Activated CD4-positive, CD25-positive, alpha-beta regulatory T cell treated with anti-CD3 and anti-CD28 coated beads, Interleukin-2, amount 50 U/mL, for 72 hours (primary cell): ENCODE measurements at regions not wholly inside any gene's neighbourhood (a gene's known extent, or its start where the extent isn't known, plus 50 kb on each side); places are given as distances from the start of the nearest gene placed in this dataset.

Experiments
- DNase-seq: peaks from one replicate; pipeline ENCODE4 v3.0.0; 2021

DNA sequence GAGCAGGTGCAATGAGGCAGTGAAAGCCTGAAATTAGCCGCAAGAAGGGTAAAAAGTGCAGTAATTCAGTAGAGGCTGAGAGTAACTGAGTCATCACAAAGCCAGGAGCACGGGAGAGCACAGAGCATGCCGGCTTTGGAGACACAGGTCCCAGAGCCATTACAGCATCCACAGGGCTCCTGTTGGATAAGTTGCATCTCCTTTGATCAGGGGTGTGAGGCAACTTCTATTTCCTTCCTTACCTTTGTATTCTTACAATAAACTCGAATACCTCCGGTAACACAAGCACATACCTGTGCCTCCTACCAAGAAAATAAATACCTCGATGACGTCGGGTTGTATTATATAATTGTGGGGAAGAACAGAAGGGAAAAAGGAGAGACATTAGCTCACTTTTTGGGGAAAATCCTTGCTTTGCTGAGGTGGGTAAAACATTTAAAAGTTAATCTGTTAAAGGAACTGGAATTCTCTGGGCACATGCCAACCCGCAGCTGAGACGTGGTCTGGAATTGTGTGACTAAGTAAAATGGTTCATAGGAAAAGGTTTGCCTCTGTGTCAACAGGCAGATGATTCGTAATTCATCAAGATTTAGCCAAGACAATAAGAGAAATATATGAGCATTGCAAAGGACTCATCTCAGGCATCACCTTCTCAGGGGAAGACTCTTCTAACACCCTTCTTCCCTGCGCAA, 360.7 kb upstream of the ZFP64 start:
- DNase-seq, result no peak

DNA sequence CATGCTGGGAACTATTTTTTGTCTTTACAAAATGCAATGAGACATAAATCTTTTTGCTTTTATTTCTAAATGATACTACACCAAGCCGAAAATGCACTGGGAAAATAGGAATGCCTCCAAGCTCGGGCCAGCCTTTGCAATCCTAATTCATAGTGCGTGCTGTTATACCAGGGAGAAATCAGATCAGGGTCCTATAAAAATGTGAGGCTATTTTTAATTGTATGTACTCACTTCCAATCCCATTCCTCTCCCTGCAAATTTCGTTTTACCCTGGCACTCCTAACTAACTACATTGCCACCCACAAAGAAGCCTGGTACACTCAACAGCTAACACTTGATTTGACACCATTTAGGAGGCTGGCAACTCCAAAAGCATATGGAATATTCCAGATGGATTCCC, 350.6 kb upstream of the ZFP64 start:
- DNase-seq, result no peak

DNA sequence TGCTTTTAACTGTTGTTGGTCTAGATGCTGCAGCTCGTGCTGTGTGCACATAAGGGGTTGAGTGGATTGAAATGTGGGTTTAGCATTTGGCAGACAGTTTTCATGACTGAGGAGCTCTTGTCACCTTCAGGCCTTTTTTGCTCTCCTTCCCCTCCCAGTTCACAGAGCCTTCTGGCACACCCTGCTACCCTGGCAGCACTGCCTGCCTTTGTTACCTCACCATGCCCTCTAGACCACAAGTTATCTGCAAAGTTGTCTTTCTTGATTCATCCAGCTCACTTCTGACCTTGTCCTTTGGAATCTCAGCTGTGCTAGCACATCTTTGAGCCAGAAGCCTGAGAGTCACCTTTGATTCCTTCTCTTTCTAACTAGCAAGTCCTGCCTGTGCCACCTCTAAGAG, 348.9 kb upstream of the ZFP64 start:
- no peak for DNase-seq

DNA sequence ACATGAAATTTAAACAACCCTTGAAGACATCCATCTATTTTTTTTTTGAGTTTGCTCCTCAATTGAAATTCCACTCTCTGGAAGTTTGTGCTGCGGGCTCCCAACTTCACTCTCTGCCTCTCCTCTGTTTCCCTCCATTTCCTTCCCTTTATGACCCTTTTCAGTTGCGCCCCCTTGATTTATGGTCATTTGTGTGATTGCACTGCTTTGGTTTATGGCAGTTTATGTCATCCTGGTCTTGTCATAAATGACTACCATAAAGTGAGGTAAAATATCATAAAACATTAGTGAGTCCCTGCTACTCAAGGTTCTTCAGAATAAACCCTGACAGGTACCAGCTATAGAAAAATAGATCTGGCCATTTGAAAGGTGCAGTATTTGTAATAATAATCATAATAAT, 348.3 kb upstream of the ZFP64 start:
- DNase-seq, result no peak

DNA sequence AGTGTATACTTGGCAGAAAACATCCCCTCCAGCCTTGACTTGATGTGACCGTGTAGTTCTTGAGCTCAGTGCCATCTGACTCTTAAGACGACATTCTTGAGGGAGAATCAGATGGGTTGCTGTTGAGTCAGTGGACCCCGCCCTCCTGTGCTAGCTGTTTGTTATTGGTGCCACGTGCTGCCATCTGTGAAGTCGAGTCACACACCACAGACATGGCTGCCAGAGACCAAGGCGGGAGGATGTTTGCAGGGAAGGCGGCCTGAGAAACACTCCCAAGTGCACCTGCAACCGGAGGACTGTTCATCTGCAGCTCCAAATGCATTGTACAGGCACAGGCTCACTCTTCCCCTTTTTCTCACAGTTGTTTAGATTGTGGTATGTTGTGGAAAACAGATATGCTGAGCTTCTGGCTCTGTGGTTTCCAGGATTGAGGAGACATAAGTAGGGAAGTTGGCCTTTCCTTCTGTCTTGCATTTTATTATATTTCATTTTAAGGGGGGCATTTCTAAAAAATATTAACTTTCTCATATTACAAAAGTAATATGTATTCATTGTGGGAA, 345.3 kb upstream of the ZFP64 start:
- no peak for DNase-seq

DNA sequence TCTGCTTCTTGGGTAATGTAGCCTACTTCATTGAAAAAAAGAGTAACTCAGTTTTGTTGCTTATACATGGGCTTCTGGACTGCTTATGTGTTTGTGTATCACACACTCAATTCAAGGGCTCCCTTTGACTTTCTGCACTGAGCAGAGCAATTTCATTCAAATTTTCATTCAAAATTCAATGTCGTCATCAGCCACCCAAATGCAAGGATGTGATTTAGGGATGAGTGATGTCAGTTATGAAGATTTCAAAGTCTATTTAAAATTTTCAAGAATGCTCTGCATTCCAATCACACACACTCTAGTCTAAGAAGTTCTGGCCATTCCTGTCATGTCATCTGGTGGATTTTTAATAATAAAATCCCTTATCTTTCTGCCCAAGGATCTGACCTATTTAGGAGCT, 344.5 kb upstream of the ZFP64 start:
- DNase-seq, result no peak

DNA sequence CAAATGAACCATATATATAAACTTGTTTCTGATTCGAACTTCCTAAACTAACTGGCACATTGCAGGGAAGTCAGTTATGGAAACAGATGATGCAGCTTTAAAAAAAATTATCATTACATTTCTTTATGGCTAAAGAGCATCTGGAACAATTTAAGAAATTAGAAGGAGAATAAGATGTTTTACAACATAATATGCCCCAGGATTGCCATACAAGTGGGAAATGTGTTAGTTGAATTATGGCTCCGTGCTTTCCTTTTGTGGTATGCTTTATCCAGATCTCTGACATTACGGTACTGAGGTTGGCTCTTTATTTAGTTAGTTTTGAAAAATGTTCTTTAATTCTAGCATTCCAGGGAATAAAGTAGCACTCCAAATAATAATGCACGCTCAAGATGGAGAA, 343.0 kb upstream of the ZFP64 start:
- no peak for DNase-seq

DNA sequence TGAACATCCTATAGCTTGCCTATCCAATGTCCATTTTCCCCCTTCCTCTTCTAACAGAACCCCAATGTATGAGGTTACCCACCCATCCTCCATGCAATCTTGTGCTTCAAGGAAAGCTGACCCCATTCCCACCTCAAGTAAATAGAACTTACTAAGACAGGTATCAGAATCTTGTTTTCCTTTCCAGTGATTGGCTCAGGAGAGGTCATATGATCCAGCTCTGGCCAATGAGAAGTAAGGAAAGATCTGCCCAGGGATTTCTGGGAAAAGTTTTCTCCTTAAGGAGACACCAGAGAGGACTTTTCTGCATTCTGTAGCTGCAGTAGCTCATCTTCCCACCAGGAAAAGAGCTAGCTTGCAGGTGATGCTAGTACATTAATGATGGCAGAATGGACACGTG, 341.8 kb upstream of the ZFP64 start:
- no peak for DNase-seq

DNA sequence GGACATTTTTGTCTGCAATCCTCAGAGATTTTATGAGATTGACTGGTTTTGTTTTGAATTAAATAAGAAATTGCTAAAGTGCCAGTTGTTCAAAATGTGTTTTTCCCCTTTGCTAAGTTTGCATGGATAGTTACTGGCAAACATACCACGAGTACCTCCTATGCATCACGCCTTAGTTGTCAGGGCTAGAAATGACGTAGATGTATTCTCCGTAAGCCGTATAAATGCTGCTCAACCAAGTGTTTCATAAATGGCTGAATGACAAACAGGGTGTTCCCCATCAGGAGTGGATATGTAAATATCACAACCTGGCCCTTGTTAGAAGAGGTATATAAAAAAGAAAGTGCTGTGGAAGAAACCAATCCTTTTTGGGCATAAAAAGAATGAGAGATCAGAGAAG, 341.1 kb upstream of the ZFP64 start:
- no peak for DNase-seq

DNA sequence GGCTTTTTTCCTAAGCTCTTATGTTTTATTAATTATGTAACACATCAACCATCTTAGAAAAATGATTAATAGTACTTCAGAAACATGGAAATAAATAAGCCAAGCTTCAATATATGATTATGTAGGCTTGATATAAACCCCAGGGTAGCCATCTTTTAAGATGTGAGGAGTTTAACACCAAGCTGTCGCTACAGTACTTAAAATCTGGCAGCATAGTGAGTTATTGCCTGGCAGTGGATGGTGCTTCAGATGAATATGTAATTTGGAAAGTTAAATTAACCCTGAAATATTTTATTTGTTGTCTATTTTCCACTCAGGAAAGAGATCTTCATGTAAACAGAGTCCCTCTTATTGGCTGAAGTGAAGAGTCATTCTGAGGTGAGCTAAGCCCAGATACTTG, 339.0 kb upstream of the ZFP64 start:
- no peak for DNase-seq

DNA sequence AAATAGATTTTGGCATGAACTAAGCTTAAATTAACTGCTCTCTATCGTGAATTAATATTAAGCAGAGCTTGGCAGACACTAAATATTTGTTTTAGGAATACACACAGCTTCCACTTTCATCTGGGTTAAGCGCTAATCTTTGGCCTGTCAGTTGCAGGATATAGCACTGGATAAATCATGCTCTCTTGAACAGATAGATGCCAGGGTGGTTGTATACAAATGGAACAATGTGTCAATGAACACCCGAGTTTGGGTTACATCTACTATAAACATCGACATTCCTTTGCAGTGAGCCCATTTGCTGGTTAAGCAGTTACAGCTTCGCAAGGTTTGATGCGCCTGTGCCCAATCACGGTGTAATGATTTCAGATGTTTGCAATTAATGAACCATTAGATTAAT, 338.2 kb upstream of the ZFP64 start:
- DNase-seq, result no peak

DNA sequence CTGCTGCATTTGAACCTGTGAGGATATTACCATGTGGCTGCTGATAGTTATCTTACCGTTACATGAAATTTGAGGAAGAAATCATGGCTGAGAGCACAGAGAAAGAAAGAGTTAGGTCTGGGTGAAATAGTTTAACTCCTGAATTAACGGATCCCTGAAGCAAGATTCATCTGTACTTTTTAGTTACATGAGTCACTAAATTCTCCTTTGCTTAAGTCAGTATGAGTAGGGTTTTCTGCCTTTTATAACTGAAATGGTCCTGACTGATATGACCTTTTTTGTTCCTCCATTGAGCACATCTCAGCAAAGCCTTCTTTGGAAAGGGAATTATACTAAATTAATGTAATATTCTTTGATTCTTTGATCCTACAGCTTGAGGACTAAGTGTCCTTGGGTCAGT, 333.3 kb upstream of the ZFP64 start:
- no peak for DNase-seq

DNA sequence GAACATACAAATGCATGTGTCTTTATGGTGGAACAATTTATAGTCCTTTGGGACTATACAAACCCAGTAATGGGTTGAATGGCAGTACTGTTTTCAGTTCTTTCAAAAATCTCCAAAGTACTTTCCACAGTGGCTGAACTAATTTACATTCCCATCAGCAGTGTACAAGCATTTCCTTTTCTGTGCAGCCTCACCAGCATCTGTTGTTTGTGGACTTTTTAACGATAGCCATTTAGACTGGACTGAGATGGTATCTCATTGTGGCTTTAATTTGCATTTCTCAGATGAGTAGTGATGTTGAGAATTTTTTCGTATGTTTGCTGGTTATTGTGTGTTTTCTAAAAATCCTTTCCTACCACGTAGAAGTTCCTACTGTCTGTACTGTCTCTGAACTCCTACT, 327.2 kb upstream of the ZFP64 start:
- no peak for DNase-seq

DNA sequence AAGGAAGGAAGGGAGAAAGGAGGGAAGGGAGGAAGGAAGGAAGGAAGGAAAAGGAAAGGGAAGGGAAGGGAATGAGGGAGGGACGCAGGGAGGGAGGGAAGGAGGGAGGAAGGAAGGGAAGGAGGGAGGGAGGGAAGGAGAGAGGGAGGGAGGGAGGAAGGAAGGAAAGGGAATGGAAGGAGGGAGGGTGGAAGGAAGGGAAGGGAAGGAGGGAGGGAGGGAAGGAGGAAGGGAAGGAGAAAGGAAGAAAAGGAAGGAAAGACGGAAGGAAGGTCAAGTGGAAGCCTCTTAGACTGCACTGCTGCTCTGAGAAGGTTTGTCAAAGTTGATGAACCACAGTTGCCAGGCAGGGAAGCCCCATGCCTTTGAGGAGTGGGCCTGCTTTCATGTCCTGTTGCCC, 324.3 kb upstream of the ZFP64 start:
- no peak for DNase-seq

DNA sequence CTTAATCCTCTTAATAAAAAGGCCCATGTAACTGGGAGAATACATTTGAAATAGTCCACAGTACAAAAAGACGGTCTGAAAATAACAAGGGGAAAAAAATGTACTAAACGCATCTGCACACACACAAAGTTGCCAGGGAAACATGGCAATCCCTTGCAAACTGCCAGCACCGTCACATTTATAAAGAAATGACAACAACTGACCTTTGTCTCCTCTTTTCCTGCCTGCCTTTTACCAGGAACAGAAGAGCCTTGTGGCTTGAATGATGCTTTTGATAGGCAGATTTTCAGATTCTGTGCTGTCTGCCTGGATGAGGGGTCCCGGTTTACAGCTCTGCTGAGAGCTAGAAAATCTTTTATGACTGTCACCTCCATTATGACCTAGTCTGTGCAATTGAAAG, 308.6 kb upstream of the ZFP64 start:
- no peak for DNase-seq

DNA sequence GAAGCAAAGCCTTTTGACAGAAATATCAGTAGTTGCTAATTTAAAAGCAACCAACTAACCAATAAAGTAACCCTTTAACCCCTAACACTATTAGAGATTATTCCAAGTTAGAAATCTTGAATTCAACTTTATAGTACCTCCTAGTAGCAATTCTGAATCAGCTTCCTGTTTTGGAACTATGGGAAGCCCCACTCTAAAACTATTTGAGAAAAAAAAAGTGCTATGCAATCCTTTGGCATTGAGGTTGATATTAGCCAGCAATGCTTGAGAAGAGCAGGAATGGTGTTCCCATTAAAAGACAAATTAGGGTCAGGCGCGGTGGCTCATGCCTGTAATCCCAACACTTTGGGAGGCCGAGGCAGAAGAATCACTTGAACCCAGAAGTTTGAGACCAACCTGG, 306.2 kb upstream of the ZFP64 start:
- DNase-seq, result no peak

DNA sequence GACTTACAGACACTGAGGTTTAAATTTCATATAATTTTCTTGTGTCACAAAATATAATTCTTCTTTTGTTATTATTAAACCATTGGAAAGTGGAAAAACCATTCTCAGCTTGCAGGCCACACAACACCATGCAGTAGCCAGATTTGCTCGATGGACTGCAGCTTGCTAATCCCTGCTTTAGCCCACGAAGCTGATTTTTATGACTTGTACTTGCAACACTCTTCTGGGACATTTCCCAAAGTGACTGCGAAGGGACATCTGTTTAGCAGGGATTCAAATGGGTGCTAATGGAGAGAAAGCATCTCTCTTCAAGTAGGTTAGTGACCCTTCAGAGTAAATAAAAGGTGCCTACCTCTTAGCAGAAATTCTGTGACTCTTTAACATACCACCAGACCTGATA, 304.6 kb upstream of the ZFP64 start:
- DNase-seq, result no peak

DNA sequence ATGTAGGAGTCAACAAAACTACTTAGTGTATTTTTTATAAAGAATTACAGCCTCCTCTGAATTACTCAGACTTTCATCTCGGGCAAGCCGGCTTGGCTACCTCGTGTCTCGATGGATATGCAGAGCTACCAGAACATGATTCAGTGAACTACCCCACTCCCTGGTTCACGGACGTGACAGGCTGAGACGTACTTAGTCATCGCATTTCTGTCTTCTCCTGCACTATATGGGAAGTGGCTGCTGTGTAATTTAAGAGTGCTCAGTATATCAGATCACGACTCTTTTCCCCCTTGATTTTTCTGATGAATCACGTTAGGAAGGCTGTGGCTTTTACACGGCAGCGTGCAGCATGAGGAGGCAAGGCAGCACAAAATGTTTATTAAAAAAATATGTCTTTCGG, 302.7 kb upstream of the ZFP64 start:
- DNase-seq, result no peak

DNA sequence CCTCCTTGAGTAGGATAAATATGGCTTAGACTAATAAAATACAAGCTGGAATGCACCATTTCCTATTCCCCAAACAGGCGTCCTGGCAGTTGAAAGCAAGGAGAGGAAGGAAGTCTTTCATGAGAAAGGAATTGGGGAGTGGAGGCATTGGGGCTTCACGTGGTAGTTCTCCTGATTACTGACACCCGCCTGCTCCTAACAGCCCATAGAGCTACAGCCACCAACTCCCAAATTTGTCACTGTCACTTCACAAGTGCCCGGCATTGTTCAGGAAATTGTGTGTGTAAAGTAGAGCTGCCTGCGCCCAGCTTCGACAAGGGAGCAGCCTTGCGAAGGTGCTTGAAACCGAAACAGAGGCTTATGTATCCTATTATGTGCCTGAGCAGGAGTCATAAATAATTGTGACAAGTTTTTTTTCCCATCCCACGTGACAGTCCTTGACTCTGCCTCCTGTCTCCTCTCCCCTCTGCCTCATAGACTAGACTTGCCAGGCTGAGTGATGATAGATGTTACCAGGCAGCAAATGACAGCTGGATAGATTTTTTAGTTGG, 301.7 kb upstream of the ZFP64 start:
- DNase-seq, result no peak

DNA sequence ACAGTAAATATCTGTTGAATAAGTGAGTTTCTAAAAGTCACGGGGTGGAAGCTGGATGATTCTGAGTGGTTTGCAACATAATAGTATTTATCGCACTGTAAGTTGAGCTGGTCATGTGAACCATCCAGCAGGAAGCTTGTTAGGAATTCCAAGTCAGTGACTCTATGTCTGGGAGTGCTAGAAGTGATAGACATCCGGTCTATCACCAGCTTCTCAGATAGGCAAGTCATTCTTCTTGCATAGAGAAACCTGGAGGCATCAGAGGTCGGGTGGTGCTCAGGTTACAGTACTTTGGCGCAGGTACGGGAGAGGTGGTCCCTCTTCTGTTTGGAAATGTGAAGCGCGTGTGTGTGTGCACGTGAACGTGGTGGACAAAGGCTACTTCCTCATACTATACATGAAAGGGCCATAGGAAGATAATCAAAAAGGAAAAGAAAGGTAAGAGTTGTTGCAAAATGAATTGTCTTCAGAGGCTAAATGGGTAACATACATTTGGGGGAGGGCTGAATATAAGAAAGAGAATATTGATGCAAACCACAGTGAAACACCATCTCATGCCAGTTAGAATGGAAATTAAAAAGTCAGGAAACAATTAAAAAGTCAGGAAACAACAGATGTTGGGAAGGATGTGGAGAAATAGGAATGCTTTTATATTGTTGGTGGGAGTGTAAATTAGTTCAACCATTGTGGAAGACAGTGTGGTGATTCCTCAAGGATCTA, 299.3 kb upstream of the ZFP64 start:
- DNase-seq, result no peak

DNA sequence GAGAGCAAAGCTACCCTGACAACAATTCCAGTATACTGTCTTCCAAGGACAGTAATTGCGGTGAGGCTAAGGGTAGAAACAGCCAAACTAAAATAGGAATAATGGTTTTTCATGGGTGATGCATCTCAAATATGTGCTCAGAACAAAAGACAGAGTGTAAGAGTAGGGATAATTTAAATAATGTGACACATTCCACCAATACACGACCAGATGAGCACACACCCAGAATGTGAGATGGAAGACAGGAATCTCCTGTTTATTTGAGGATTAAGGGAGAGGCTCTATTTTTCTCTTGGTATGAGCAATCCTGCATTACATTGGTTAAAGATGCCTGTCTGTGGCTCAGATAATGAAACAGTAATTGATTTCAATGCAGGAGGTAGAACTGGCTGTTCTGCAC, 292.9 kb upstream of the ZFP64 start:
- DNase-seq, result no peak

DNA sequence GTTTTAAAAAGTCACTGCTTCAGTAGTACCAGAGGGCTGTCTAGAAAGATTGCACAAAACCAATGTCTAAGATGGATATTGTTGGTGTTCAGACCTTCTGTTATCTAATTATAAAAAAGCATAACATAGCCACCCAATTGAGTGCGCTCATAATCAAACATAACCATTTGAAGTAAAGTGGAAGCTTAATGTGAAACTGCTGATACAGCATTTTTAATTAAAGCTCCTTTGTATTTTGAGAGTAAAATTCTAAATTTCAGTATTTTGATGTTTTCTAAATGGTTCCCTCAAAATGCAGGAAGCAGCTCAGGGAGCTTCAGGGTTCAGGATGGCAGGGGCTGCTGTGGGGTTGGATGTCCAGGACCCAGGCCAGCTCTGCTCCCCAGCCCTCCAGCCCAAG, 291.8 kb upstream of the ZFP64 start:
- no peak for DNase-seq

DNA sequence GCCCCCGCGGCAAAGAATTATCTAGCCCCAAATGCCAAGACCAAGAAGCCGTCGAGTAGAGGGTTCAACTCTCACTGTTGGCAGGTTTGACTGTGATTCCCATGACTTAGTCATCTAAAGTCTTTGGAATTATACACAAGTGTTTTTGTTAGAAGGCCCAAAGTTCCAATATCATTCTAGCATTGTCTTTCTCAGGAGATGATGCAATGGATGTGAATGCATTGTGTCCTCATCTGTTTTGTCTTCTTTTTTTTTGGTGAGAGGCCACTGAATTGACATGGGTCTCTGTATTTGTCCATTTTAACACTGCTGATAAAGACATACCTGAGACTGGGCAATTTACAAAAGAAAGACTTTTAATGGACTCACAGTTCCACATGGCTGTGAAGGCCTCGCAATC, 290.5 kb upstream of the ZFP64 start:
- DNase-seq, result no peak

DNA sequence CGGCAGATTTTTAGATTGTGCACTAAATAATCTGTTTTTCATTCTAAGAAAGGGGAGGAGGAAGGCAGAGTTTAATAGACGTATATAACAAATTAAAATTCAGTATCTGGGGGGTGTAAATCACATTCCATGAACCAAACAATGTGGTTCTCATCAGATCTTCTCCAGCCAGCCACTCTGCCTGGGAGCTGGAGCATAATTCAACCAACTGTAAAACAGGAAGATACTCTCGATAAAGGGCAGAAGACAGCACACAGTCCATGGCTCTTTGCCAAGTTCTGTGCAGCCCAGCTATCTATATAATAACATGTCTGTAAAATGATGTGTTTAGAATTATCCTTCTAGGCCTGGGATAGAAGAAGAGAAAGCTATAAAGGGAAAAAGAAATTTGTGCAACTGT, 289.9 kb upstream of the ZFP64 start:
- no peak for DNase-seq
